ENCODE measurements at regions not wholly inside any gene's neighbourhood (a gene's known extent, or its start where the extent isn't known, plus 50 kb on each side); places are given as distances from the start of the nearest gene placed in this dataset.

GRCh38 chr14:100652744-100653143, 65.5 kb upstream of the BEGAIN start:
- no peak for DNase-seq (ENCODE audit: low read depth)
- H3K4me3 ChIP-seq (ENCODE audit: low read depth, low read length): no peak overlapping the region
- TF ChIP-seq CTCF (conservative IDR thresholded peaks at IDR 0.05; ENCODE audit: low read depth, low read length): no peak

GRCh38 chr14:100653409-100653808, 66.2 kb upstream of the BEGAIN start:
- DNase-seq (ENCODE audit: low read depth): no peak
- peak; percentile 72 for TF ChIP-seq CTCF (conservative IDR thresholded peaks at IDR 0.05; ENCODE audit: low read depth, low read length)
- H3K4me3 ChIP-seq (ENCODE audit: low read depth, low read length): no peak overlapping the region

- no peak overlapping the region for H3K4me3 ChIP-seq (ENCODE audit: low read depth, low read length)
- DNase-seq (ENCODE audit: low read depth): no peak
- no peak for TF ChIP-seq CTCF (conservative IDR thresholded peaks at IDR 0.05; ENCODE audit: low read depth, low read length)
Observed at GRCh38 chr14:100654025-100654813, 67.0 kb upstream of the BEGAIN start.

GRCh38 chr14:100654814-100655740, 67.9 kb upstream of the BEGAIN start:
- no peak for DNase-seq (ENCODE audit: low read depth)
- TF ChIP-seq CTCF (conservative IDR thresholded peaks at IDR 0.05; ENCODE audit: low read depth, low read length): peak; percentile 55
- no peak overlapping the region for H3K4me3 ChIP-seq (ENCODE audit: low read depth, low read length)

GRCh38 chr14:100655741-100656085, 68.5 kb upstream of the BEGAIN start:
- DNase-seq (ENCODE audit: low read depth): no peak
- no peak for TF ChIP-seq CTCF (conservative IDR thresholded peaks at IDR 0.05; ENCODE audit: low read depth, low read length)
- H3K4me3 ChIP-seq (ENCODE audit: low read depth, low read length): no peak overlapping the region

- no peak overlapping the region for H3K4me3 ChIP-seq (ENCODE audit: low read depth, low read length)
- no peak for TF ChIP-seq CTCF (conservative IDR thresholded peaks at IDR 0.05; ENCODE audit: low read depth, low read length)
- DNase-seq (ENCODE audit: low read depth): no peak
Observed at GRCh38 chr14:100656996-100657395, 69.7 kb upstream of the DLK1 start.
